GM18951 (cell line): ENCODE measurements at regions not wholly inside any gene's neighbourhood (a gene's known extent, or its start where the extent isn't known, plus 50 kb on each side); places are given as distances from the start of the nearest gene placed in this dataset.

Experiments
- POLR2A ChIP-seq: IDR thresholded peaks from 4 replicates; pipeline ENCODE4 v1.6.1; 2011; ENCODE audit warnings: mild to moderate bottlenecking; ENCODE audit not compliant: insufficient read length, insufficient read depth; ENCODE audit errors: extremely low read depth
- in situ Hi-C: fragments of 300-500 bp; cut with MboI; formaldehyde crosslinking; loops from one replicate; pipeline ENCODE4 v1.12.0; 2022; ENCODE audit warnings: low sequenced_read_pairs, mixed read lengths, inconsistent platforms; ENCODE audit not compliant: unreplicated experiment

DNA sequence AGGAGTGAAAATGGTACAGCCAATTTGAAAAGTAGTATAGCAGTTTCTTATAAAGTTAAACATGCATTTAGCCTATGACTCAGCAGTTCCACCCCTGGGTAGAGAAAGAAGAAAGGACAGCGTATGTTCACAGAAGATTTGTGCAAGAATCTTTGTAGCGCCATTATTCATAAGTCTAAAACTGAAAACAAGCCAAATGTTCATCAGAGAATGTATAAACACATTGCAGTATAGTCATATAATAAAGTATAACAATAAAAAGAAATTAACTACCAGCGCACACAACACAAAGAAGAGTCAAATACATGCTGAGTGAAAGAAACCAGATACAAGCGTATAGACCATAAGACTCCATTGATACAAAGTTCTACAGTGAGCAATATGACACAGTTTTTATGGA is 294.0 kb downstream of the SAMD5 start:
- in situ Hi-C loops, result no loop called here
- TF ChIP-seq POLR2A, result no peak

GRCh38 chr6:147805155-147805554 is 296.7 kb downstream of the SAMD5 start:
- in situ Hi-C loops, result no loop called here
- TF ChIP-seq POLR2A, result no peak

DNA sequence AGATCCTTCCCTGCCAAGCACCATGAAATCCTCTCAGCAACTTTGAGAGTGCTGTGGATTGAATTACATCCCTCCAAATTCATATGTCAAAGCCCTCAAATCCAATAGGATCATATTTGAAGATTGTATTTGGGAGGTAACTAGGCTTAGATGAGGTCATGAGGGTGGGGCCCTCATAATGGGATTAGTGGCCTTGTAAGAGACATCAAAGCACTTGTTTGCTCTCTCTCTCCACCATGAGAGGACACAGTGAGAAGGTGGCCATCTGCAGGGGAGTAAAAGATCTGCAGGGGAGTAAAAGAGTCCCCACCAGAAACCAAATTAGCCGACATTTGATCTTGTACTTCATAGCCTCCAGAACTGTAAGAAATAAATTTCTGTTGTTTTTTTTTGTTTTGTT is 298.2 kb downstream of the SAMD5 start:
- in situ Hi-C loops, result no loop called here
- TF ChIP-seq POLR2A, result no peak

- in situ Hi-C loops, result no loop called here
- TF ChIP-seq POLR2A, result no peak
Measured at GRCh38 chr6:147808640-147809039, 300.1 kb downstream of the SAMD5 start.

- in situ Hi-C loops, result no loop called here
- TF ChIP-seq POLR2A, result no peak
Measured at GRCh38 chr6:147811913-147812629, 303.6 kb downstream of the SAMD5 start.

GRCh38 chr6:147817042-147817689 is 308.7 kb downstream of the SAMD5 start:
- in situ Hi-C loops, result no loop called here
- no peak for TF ChIP-seq POLR2A

- no peak for TF ChIP-seq POLR2A
- in situ Hi-C loops, result no loop called here
Measured at GRCh38 chr6:147820520-147820919, 312.0 kb downstream of the SAMD5 start.

GRCh38 chr6:147821295-147821897 is 312.9 kb downstream of the SAMD5 start:
- TF ChIP-seq POLR2A, result no peak
- in situ Hi-C loops, result no loop called here

DNA sequence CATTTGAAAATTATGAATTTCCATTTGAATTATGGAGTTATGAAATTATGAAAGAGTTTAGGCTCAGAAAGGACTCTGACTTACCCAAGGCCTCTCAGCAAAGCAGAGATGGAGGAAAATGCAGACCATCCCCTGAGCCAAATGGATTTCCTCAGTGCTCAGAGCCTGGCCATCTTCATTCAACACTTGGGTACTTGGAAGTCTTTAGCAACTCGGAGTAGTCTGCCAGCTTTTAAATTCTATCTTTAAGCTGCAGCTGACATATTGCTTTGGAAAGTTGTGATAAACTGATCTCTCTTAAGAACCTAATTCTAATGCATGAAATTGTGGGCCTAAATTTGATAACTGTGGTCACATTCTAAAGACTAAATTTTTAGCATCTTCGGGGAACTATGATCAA is 315.4 kb downstream of the SAMD5 start:
- no peak for TF ChIP-seq POLR2A
- in situ Hi-C loops, result no loop called here

GRCh38 chr6:147825848-147826247 is 317.4 kb downstream of the SAMD5 start:
- in situ Hi-C loops, result no loop called here
- TF ChIP-seq POLR2A, result no peak

GRCh38 chr6:147826698-147827097 is 318.2 kb downstream of the SAMD5 start:
- in situ Hi-C loops, result no loop called here
- TF ChIP-seq POLR2A, result no peak

DNA sequence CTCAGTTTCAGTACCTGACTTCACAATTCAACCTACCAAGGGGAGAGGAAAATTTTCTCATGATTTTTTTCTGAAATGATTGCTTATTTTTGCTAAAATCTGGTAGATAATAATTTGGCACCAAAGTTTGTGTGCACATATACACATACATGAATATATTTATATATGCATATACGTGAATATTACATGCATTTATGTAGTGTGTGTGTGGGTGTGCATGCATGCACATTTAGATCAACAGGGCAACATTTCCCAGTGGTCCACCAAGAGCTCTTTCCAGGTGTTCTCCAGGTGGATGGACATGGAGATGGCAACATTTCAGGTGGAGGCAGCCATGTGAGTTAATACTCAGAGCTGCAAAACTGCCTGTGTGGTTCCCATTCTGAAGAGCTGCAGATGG is 320.9 kb downstream of the SAMD5 start:
- in situ Hi-C loops, result no loop called here
- no peak for TF ChIP-seq POLR2A

GRCh38 chr6:147829835-147830234 is 321.3 kb downstream of the SAMD5 start:
- TF ChIP-seq POLR2A, result no peak
- in situ Hi-C loops, result no loop called here

- in situ Hi-C loops, result no loop called here
Measured at GRCh38 chr6:147831356-147831755, 322.9 kb downstream of the SAMD5 start.

More at GRCh38 chr6:147831356-147831755, 322.9 kb downstream of the SAMD5 start:
- TF ChIP-seq POLR2A, result no peak
